ENCODE measurements at regions not wholly inside any gene's neighbourhood (a gene's known extent, or its start where the extent isn't known, plus 50 kb on each side); places are given as distances from the start of the nearest gene placed in this dataset.

DNA sequence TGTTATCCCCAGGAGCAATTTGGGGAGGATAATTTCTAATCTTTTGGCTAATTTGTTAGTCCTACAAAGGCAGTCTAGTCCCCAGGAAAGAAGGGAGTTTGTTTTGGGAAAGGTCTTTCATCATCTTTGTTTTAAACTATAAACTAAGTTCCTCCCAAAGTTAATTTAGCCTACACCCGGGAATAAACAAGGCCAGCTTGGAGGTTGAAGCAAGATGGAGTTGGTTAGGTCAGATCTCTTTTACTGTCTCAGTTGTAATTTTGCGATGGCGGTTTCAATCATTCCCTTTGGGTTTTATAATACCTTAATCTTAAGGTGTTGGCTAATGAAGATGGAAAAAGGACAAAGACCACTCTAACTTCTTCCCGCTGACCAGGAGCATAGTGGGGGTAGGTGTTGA, 166.4 kb upstream of the NAMPT start:
- Histone ChIP-seq H3K27ac (no peak overlapping the region), H3K4me3 (no peak overlapping the region), H3K36me3 (no peaks in the 10 kb centered on the region), H3K9me3 (no peaks in the 10 kb centered on the region), H3K4me1 (no peaks in the 10 kb centered on the region), H3K27me3 (no peaks in the 10 kb centered on the region)
- TF ChIP-seq POLR2A (IDR thresholded peaks at IDR 0.05) (no peak), POLR2AphosphoS5 (IDR thresholded peaks at IDR 0.05; ENCODE audit: insufficient read depth in 1 of 2, low read depth in 1 of 2) (no peak)
- TF ChIP-seq, protein P1, sequence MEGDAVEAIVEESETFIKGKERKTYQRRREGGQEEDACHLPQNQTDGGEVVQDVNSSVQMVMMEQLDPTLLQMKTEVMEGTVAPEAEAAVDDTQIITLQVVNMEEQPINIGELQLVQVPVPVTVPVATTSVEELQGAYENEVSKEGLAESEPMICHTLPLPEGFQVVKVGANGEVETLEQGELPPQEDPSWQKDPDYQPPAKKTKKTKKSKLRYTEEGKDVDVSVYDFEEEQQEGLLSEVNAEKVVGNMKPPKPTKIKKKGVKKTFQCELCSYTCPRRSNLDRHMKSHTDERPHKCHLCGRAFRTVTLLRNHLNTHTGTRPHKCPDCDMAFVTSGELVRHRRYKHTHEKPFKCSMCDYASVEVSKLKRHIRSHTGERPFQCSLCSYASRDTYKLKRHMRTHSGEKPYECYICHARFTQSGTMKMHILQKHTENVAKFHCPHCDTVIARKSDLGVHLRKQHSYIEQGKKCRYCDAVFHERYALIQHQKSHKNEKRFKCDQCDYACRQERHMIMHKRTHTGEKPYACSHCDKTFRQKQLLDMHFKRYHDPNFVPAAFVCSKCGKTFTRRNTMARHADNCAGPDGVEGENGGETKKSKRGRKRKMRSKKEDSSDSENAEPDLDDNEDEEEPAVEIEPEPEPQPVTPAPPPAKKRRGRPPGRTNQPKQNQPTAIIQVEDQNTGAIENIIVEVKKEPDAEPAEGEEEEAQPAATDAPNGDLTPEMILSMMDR (IDR thresholded peaks at IDR 0.05), result no peak
- DNase-seq (ENCODE audit: extremely low spot score in 2 of 2), result no peak
- intact Hi-C loops (cut with DNase I), result no loop called here

DNA sequence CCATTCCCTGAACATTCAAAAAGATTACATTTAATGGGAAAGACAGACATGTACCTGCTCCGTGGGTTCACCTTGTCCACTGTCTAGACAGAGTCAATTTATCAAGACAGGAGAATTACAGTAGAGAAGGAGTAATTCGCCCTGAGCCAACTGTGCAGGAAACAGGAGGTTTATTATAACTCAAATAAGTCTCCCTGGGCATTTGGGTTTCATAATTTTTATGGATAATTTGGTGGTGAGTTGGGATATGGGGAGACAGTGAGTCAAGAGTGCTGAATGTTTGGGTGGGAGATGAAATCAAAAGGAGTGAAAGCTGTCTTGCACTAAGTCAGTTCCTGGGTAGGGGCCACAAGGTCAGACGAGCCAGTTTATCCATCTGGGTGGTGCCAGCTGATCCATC, 165.9 kb upstream of the NAMPT start:
- Histone ChIP-seq H3K4me1 (no peaks in the 10 kb centered on the region), H3K36me3 (no peaks in the 10 kb centered on the region), H3K27me3 (no peaks in the 10 kb centered on the region), H3K4me3 (no peak overlapping the region), H3K9me3 (no peaks in the 10 kb centered on the region), H3K27ac (no peak overlapping the region)
- no peak for DNase-seq (ENCODE audit: extremely low spot score in 2 of 2)
- TF ChIP-seq POLR2AphosphoS5 (IDR thresholded peaks at IDR 0.05; ENCODE audit: insufficient read depth in 1 of 2, low read depth in 1 of 2), result no peak
- TF ChIP-seq, protein P1 (IDR thresholded peaks at IDR 0.05), result no peak
- no peak for TF ChIP-seq POLR2A (IDR thresholded peaks at IDR 0.05)
- intact Hi-C loops (cut with DNase I), result no loop called here

DNA sequence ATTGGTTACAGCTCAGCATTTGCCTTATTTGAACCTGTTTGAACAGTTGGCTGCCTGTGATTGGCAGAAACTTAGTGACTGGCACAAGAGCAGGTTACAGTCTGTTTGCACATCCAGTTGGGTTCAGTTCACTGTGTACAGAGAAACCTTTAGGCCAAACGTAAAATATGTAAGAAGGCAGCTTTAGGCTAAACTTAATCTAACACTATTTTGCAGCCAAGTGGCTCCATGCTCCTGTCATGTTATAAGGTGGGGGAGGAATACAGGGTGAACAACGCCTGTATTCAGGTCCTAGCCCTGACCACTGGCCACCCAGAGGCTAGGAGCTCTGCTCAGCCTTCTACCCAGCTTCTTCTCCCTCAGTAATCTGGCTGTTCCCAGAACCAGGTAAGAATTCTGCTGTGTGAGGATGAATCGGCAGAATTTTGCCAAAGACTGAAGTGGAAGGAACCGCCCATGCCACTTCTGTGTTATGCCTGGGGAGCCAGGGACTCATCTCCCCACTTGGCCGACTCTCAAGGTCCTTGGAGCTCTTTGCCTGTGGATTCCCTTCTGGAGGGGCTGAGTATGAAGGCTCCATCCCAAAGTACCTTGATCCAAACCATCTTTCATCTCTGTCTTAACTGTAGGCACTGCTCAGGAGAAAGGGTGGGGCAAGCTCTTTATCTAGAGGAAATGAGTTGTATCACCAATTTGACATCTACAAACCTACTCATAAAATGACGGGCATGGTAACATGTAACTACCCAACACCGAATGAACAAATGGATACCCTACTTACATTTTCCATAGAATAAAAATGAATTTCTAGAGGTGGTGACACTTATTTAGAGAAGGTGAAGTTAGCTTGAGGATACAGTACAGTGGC, 164.4 kb upstream of the NAMPT start:
- DNase-seq (ENCODE audit: extremely low spot score in 2 of 2), result no peak
- no peak for TF ChIP-seq POLR2A (IDR thresholded peaks at IDR 0.05)
- no peak for TF ChIP-seq POLR2AphosphoS5 (IDR thresholded peaks at IDR 0.05; ENCODE audit: insufficient read depth in 1 of 2, low read depth in 1 of 2)
- TF ChIP-seq, protein P1 (IDR thresholded peaks at IDR 0.05), result no peak
- H3K27ac ChIP-seq, result no peak overlapping the region
- no peaks in the 10 kb centered on the region for H3K9me3 ChIP-seq
- H3K4me1 ChIP-seq, result no peaks in the 10 kb centered on the region
- intact Hi-C loops (cut with DNase I), result no loop called here
- H3K36me3 ChIP-seq, result no peaks in the 10 kb centered on the region
- H3K4me3 ChIP-seq, result no peak overlapping the region
- H3K27me3 ChIP-seq, result no peaks in the 10 kb centered on the region

DNA sequence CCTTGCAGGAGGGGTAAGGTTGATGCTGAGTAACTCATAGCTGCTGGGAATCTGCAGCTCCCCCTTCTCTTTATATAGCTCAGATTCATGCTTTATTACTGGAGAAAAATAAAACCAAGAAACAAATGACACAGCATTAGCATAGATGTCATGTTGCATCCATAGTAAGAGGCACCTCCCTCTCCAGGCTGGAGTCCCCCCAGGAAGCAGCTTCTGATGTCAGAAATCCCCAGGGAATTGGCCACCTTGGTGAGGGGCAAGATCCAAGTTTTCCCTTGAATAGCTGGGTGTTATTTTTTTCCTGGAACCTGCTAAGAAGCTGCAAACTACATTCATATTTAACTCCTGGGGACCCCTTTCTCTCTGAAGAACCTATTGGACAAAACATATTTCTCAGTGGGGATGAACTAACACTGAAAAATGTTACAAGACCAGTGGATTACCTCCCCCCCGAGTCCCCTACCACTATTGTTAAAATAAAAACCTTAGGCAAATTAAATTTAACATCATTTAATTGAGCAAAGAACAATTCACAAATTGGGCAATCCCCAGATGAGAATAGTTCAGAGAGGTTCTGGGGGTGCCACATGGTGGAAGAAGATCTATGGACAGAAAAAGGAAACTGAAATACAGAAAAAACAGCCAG, 163.7 kb upstream of the NAMPT start:
- Histone ChIP-seq H3K4me3 (no peak overlapping the region), H3K27me3 (no peaks in the 10 kb centered on the region), H3K4me1 (no peaks in the 10 kb centered on the region), H3K27ac (no peak overlapping the region), H3K9me3 (no peaks in the 10 kb centered on the region), H3K36me3 (no peaks in the 10 kb centered on the region)
- intact Hi-C loops (cut with DNase I), result no loop called here
- no peak for DNase-seq (ENCODE audit: extremely low spot score in 2 of 2)
- TF ChIP-seq, protein P1 (IDR thresholded peaks at IDR 0.05), result no peak
- TF ChIP-seq POLR2A (IDR thresholded peaks at IDR 0.05), result no peak
- TF ChIP-seq POLR2AphosphoS5 (IDR thresholded peaks at IDR 0.05; ENCODE audit: insufficient read depth in 1 of 2, low read depth in 1 of 2), result no peak
